ENCODE measurements at regions not wholly inside any gene's neighbourhood (a gene's known extent, or its start where the extent isn't known, plus 50 kb on each side); places are given as distances from the start of the nearest gene placed in this dataset.

DNA sequence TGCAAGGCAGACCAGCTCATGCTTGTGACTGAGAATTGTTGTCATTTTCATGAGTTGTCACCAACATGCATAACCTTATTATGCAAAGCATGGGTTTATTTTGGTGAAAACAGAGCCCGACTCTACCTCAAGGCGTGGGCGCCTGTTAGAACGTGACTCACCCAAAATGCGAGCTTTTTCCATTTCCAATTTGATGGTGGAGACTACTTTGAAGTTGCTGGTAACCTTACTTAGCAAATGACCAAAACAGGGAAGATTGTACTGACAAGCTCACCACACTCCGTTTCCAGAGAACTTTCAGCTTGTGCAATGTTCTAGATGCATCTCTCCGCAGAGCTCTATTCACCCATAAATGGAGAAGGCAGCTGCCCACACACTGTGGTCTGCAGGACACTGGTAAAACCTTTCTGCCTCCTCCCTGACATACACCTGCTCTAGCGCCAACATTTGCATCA is 284.5 kb downstream of the MAF start:
- TF ChIP-seq, protein P1, sequence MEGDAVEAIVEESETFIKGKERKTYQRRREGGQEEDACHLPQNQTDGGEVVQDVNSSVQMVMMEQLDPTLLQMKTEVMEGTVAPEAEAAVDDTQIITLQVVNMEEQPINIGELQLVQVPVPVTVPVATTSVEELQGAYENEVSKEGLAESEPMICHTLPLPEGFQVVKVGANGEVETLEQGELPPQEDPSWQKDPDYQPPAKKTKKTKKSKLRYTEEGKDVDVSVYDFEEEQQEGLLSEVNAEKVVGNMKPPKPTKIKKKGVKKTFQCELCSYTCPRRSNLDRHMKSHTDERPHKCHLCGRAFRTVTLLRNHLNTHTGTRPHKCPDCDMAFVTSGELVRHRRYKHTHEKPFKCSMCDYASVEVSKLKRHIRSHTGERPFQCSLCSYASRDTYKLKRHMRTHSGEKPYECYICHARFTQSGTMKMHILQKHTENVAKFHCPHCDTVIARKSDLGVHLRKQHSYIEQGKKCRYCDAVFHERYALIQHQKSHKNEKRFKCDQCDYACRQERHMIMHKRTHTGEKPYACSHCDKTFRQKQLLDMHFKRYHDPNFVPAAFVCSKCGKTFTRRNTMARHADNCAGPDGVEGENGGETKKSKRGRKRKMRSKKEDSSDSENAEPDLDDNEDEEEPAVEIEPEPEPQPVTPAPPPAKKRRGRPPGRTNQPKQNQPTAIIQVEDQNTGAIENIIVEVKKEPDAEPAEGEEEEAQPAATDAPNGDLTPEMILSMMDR (IDR thresholded peaks at IDR 0.05): no peak
- TF ChIP-seq REST (IDR thresholded peaks at IDR 0.05; ENCODE audit: insufficient read depth in 1 of 2, low read depth in 2 of 2, low read length in 1 of 2) (no peak), TCF7L2 (IDR thresholded peaks at IDR 0.05; ENCODE audit: low read depth, low read length) (no peak), POLR2AphosphoS5 (IDR thresholded peaks at IDR 0.05; ENCODE audit: low read depth, low read length) (no peak), SIN3A (IDR thresholded peaks at IDR 0.05; ENCODE audit: borderline replicate concordance, insufficient read depth, low read depth, low read length) (no peak)
- Histone ChIP-seq H3K27ac (ENCODE audit: low read length) (no peak overlapping the region), H3K4me3 (ENCODE audit: low read depth in 2 of 2, low read length in 2 of 2) (no peak overlapping the region), H3K27me3 (ENCODE audit: control insufficient read depth, insufficient read depth, low read length) (no peaks in the 10 kb centered on the region; the same call in 1 of the 2 replicates), H3K36me3 (ENCODE audit: control insufficient read depth, insufficient read depth, low read length) (no peaks in the 10 kb centered on the region), H3K9me3 (ENCODE audit: control insufficient read depth, insufficient read depth, low read depth, low read length) (no peaks in the 10 kb centered on the region), H3K4me1 (ENCODE audit: control insufficient read depth, insufficient read depth, low read length) (no peaks in the 10 kb centered on the region)
- ATAC-seq (no peak), DNase-seq (ENCODE audit: low read depth, low spot score) (no peak)
- in situ Hi-C loops (cut with HindIII; ENCODE audit: low pct_unique_long_range_greater_than_20kb, low sequenced_read_pairs) (no loop called here), intact Hi-C loops (cut with micrococcal nuclease; ENCODE audit: unreplicated experiment) (no loop called here)
- no TSS peak for BruUV-seq (replicated peaks)
- CTCF ChIA-PET: no interaction called here
- POLR2A ChIA-PET: no interaction called here

DNA sequence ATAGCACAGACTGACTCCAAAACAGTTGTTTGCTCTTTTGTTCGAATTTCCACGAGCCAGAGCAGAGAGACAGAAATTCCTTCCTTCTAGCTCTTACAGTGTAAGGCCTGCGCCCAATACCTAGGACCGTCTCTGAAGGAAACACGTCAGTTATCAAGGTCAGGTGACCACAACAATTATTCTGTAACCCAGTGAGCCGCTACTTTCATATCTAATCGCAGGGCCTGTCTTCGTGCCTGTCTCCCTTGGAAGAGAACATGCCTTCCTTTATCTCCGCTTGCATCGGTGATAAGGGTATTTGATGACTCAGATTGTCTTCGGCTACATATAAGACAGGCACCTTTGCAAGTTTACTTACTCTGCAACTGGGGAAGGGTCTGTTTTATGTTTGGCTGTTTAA is 288.0 kb downstream of the MAF start:
- intact Hi-C loops (cut with micrococcal nuclease; ENCODE audit: unreplicated experiment): no loop called here
- ChIA-PET CTCF (no interaction called here), POLR2A (no interaction called here)
- BruUV-seq (replicated peaks): no TSS peak
- ATAC-seq: no peak
- in situ Hi-C loops (cut with HindIII; ENCODE audit: low pct_unique_long_range_greater_than_20kb, low sequenced_read_pairs): no loop called here
- no peaks in the 10 kb centered on the region for H3K4me1 ChIP-seq (ENCODE audit: control insufficient read depth, insufficient read depth, low read length)
- no peak for TF ChIP-seq POLR2AphosphoS5 (IDR thresholded peaks at IDR 0.05; ENCODE audit: low read depth, low read length)
- H3K4me3 ChIP-seq (ENCODE audit: low read depth in 2 of 2, low read length in 2 of 2): no peak overlapping the region
- DNase-seq (ENCODE audit: low read depth, low spot score): no peak
- H3K9me3 ChIP-seq (ENCODE audit: control insufficient read depth, insufficient read depth, low read depth, low read length): no peaks in the 10 kb centered on the region
- no peaks in the 10 kb centered on the region for H3K36me3 ChIP-seq (ENCODE audit: control insufficient read depth, insufficient read depth, low read length)
- H3K27ac ChIP-seq (ENCODE audit: low read length): no peak overlapping the region
- H3K27me3 ChIP-seq (ENCODE audit: control insufficient read depth, insufficient read depth, low read length): no peaks in the 10 kb centered on the region; the same call in 1 of the 2 replicates

GRCh38 chr16:79310710-79311109 is 289.8 kb downstream of the MAF start:
- no peak for DNase-seq (ENCODE audit: low read depth, low spot score)
- in situ Hi-C loops (cut with HindIII; ENCODE audit: low pct_unique_long_range_greater_than_20kb, low sequenced_read_pairs): no loop called here
- Histone ChIP-seq H3K36me3 (ENCODE audit: control insufficient read depth, insufficient read depth, low read length) (no peaks in the 10 kb centered on the region), H3K4me1 (ENCODE audit: control insufficient read depth, insufficient read depth, low read length) (no peaks in the 10 kb centered on the region), H3K4me3 (ENCODE audit: low read depth in 2 of 2, low read length in 2 of 2) (no peak overlapping the region), H3K27ac (ENCODE audit: low read length) (no peak overlapping the region), H3K27me3 (ENCODE audit: control insufficient read depth, insufficient read depth, low read length) (no peaks in the 10 kb centered on the region), H3K9me3 (ENCODE audit: control insufficient read depth, insufficient read depth, low read depth, low read length) (no peaks in the 10 kb centered on the region)
- ATAC-seq: no peak
- TF ChIP-seq SIN3A (IDR thresholded peaks at IDR 0.05; ENCODE audit: borderline replicate concordance, insufficient read depth, low read depth, low read length) (no peak), POLR2AphosphoS5 (IDR thresholded peaks at IDR 0.05; ENCODE audit: low read depth, low read length) (no peak), TCF7L2 (IDR thresholded peaks at IDR 0.05; ENCODE audit: low read depth, low read length) (no peak), REST (IDR thresholded peaks at IDR 0.05; ENCODE audit: insufficient read depth in 1 of 2, low read depth in 2 of 2, low read length in 1 of 2) (no peak)
- TF ChIP-seq, protein P1 (IDR thresholded peaks at IDR 0.05): no peak
- no TSS peak for BruUV-seq (replicated peaks)
- POLR2A ChIA-PET: no interaction called here
- intact Hi-C loops (cut with micrococcal nuclease; ENCODE audit: unreplicated experiment): no loop called here
- CTCF ChIA-PET: interaction anchor here (0.6 to 0.7 kb wide), 4 partner anchors 10 to 1267 kb away, joined by 3 to 12 read pairs (median 6); no protein-coding TSS in a partner anchor
